ENCODE measurements at regions not wholly inside any gene's neighbourhood (a gene's known extent, or its start where the extent isn't known, plus 50 kb on each side); places are given as distances from the start of the nearest gene placed in this dataset.

DNA sequence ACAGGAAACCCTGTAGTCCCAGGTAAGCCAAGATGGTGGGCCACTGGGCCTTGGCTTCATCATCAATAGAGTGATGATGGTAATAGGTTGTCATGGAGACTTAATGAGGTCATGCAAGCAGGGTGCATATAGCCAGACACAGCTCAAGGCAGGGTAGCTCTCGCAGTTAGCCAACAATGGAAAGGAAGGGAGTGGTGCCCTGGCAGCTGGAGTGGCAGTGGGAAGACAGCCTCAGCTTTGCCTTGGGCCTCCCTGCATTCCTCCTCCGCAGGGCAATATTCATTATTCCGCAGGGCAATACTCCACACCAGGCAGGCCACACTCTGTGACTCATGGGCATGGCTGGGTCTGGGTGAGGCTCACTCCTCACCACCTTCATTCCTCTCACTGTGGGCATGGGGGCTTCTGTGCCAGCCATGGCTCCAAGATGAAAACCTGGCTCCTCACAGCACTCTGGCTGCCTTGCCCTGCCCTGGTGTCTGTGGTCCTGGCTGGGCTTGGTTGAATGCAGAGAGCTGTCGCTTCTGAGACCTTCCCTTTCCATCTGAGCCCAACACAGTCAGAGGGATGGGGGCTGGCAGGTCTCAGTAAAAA is 163.1 kb upstream of the PMEPA1 start:
- DNase-seq, result no peak

DNA sequence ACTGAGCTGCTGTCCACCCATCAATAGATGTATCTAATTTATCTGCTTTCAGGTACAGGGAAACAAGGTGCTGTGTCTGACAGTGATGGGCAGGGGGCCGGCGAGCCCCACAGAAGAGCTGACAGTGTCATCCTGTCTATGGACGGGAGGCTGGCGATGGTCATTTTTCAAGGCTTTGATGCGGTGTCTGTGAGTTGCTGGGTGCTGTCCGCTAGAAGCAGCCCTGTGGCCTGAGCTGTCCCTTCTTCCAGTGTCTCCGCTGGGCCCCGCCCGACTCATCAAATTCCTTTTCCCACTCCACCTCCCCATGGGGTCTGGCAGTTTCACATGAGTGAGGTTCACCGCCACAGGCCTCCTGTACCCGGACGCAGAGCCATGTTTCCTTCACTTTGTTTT is 161.4 kb upstream of the PMEPA1 start:
- no peak for DNase-seq

DNA sequence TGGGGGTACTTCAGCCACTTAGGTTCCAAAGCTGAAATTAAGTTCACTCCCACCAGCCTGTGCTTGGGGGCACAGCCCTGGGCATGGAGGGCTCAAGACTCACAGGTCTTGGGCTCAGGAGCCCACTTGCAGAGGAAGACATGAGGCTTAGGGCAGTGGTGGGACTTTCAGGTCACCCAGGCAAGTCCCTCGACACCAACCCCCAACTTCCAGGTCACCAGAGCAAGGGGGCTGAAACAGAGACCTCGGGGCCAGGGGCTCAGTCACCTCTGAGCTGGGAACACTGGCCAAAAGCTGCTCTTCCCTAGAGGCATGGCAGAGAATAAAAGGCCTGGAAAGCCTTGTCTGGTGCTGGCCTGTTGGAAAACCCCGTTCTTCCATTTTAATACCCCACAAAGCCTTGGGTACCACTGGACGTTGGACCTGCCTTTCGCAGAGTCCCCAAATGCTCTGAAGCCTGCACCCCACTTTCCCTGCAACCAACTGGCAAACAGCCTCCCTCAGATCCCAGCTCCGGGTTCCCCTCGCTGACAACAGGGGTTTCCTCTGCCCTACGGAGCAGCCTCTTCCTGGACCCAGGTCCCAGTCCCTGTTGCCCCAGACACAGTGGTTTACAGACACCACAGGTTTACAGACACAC is 160.9 kb upstream of the PMEPA1 start:
- no peak for DNase-seq

DNA sequence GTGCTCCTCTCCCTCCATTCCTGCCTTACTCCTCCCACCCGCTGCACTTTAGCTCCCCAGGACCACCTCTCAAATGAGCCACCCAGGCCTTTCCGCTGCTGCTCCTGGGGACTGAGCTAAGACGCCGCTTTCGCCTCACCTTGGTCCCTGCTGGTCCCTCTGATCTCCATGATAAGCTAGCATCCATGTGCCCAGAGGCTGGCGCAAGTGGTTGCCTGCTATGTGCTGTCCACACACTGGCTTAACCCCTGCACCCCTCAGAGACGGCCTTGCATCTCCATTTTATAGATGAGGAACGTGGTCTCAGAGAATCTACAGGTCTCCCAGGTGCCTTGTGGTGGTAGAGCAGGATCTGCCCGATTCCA is 160.1 kb upstream of the PMEPA1 start:
- DNase-seq, result no peak

DNA sequence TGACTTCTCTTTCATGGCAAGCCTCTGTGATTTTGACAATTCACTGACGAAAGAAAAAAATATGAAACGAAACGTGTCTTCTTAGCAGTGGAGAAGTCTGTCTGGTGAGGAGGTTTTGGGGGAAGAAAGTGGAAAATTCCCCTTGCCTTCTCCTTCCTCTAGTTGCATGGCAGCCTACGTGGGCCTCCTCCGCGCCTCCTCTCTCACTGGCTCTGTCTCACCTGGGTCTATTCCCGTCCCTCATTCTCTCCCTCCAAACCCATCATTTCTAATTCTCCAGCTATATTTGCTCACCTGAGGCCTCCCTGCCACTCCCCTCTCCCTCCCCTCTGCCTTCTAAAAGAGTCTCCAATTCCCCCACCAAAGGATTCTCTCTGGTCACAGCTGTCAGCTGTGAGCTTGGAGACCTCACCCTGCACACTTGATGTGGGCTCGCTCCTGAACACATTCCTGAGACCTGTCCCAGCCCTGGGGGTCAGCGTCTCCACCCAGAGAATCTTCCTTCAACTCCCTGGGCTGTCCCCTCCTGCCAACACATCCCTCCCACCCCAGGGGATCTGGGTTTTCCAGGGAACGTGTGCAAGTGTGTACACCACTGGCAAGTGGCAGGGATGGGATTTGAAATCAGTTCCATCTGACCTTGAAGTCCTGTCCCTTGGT is 159.6 kb upstream of the PMEPA1 start:
- DNase-seq, result no peak

DNA sequence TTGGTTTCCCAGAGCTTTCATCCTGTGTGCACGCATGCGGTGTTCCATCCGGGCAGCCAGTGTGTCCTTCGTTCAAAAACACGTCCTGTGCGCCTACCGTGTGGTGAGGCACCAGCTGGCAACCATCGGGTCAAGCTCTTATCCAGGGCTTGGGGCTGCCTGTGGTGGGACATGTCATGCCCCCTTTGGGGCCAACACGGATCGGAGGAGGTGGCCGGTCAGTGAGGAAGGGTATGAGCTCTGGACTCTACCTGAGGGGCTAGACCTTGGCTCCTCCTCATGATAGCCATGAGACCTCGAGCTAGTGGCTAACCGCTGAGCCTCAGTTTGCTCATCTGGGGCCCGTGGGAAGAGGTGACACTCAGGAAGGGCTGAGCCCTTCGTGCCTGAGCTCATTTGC is 158.5 kb upstream of the PMEPA1 start:
- no peak for DNase-seq

DNA sequence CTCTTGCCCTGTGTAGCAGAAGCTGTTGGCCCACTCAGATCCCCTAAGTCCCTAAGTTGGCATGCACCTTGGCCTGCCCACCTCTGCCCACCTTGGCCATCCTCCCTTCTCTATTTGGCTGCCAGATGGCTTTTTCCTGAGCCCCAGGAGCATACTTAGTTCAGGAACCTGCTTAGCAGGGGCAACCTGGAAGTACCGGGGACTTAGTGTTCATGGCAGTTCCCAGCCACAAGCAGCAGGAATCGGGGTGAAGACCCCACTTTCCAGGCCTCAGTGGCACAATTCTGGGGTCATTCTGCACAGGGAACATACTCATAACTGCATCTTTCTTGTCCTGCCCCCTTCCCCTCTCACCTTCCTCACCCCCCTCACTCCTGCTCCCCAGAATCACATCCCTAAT is 158.0 kb upstream of the PMEPA1 start:
- DNase-seq, result no peak

DNA sequence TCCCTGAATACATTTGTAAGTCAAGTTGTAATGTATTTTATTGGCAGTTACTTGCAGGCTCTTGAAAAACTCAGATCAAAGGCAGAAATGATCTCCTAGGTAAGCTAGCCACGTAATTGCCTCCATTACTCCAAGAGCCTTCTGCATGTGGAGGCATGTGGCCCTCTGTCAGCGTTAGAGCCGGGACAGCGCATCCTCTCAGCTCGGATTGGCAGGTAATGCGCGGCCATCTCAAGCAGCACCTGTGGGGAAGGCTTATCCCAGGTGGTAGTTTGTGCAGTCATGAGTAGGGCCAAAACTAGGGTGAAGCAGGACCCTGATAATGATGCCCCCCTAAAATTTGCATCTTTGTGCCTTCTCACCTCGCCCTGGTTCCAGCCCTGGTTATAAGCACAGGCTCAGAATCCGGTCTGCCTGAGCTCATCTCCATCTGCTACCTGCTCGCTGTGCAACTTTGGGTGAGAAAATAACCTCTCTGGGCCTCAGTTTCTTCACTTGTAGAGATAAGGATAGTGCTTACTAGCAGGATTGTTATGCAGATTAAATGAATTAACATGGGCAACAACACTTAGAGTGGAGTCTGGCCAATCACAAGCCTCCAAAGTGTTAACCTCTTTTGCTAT is 157.5 kb upstream of the PMEPA1 start:
- no peak for DNase-seq

DNA sequence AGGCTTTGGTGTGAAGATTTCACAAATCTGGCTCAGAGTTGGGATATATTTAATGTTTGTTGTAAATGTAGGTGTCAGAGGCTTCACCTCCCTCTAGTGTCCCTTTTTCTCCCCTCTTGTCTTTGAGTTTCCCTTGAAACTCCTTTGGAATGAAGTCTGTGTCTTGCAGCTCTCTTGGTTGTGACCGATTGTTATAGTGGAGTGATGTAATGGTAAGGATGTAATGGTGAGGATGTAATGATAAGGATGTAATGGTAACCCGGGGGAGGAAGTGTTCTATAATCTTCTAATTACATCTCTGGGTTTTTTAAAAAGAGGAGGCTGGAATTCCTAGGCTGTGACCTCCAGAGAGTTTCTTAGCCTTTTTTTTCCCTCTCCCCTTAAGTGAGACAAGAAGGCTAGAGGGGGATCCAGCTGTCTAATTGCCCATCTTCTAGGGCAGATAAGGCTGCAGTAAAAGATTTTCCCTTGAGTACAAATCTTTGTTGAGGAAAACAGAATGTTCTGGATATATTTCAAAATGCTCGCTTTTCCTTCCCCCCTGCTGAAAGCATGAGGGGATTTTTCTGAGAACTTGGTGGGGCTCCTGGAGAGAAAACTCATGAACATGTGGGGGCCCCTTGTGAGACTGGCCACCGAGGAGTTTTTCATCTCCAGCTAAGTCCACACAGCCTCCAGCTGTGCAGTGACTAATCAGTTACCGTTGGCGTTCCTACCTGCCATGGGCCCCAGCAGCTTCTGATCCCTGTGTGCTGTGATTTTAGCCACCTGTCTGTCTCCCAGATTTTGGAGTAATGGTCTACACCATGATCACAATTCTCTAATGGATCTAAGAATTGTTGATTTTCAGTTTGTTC is 156.7 kb upstream of the PMEPA1 start:
- no peak for DNase-seq

DNA sequence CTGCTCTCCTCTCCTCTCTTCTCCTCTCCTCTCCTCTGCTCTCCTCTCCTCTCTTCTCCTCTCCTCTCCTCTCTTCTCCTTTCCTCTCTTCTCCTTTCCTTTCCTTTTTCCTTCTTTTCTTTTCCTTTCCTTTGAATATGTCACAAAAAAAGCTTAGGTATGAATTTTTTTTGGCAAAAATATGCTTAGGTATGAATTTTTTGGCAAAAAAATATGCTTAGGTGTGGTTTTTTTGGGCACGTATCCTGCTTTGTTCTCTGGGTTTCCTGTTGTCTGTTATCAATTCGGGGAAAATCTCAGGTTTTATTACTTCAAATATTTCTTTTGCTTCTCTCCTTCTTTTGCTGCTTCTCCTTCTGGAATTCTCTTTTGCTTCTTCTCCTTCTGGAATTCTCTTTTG is 155.5 kb upstream of the PMEPA1 start:
- no peak for DNase-seq

DNA sequence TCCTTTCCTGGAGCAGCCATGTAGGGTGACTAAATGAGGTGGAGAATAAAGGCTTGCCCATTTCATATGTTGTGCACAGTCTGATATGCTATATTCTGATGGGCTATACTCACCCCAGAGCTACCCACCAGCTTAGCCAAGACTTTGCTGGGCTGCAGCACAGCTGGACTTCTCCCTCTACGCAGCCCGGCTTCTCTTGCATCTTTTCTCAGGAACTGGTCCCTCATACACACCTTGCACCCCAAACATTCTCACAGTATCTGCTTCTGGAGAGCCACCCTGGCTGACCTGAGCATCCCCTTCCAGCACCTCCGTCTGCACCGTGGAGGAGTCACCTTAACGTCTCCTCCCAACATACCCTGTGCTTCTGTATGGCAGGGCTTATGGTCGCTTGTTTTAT is 150.8 kb upstream of the PMEPA1 start:
- no peak for DNase-seq

DNA sequence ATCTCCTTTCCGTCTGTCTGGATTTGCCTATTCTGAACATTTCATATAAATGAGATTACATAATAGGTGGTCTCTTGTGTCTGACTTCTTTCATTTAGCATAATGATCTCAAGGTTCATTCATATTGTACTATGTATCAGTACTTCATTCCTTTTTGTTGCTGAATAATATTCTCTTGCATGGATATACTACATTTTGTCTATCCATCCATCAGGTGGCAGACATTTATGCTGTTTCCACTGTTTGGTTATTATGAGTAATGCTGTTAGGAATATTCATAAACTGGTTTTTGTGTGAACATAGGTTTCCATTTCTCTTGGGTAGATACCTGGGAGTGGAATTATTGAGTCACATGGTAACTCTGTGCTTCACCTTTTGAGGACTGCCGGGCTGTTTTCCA is 148.2 kb upstream of the PMEPA1 start:
- DNase-seq, result no peak

DNA sequence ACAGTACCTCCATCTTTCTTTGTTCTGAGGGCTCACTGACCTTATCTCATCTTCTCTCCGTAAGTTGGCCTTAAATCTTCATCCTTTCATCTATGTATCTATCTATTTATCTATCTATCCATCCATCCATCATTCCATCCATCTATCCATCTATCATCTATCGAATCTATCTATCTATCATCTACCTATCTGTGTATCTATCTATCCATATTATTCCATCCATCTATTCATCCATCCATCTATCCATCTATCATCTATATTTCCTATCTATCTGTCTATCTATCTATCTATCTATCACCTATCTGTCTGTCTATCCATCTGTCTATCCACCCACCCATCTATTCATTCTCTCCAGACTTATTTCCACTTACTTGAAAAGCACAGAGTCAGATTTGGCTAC is 147.3 kb upstream of the PMEPA1 start:
- DNase-seq, result no peak

DNA sequence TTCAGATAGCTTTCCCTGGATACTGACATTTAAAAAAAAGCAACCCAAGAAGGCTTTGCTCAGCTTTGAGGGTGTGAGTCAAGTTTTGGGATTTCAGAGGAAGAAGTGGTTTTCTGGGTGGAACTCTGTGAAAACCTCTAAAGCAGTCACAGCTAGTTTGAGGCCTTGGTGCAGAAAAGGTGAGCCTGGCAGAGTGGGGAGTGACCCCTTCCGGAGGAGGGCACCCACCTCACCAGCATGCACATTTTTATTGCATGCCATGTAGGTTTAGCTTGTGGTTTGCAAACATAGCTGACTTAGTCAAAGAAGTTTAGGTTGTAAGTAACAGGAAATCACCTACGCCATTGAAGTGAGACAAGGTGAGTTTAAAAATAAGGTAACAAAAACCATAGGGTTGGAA is 146.8 kb upstream of the PMEPA1 start:
- no peak for DNase-seq

DNA sequence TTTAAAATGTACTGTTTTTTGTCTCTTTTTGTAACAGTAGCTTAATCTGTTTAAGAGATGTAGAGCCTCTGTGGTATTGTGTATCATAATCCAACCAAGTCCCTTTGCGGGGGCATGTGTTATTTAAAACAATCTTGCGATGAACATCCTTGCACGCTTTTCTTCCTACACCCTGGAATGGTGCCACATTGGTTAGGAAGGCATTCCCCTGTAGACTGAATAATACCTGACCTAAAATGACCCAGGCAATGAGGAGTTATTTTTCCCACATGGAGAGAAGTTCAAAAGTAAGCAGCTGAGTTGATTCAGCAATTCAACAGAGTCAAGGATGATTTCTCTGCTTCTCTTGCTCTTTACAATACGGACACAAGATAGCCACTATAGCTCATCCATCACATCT is 142.0 kb upstream of the PMEPA1 start:
- DNase-seq, result no peak

DNA sequence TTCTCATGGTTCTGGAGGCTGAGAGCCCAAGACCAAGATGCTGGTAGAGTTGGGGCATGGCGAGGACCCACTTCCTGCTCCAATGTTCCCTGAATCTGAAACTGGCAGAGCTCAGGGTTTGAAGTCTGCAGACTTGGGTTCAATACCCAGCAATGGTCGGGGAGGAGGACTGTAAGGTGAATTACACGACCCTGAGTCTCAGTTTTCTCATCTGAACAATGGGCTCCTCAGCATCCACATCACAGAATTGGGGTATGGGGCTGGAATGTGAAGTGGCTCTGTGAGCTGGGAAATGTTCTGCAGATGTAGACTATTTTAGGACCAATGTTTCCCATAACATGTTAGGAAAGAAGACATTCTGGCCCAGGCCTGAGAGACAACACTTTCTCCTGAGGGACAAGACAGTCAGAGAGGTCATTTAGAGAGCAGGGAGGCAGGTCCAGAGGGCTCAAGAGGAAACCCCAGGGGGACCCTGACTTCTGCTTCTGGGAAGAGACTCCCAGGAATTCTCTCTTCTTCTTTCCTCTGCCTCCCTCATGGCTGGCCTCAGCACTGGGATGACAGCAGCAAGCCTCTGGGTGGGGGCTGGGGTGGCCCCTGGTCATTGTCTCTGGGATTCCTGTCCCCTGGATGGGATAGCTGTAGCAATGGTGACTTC is 141.3 kb upstream of the PMEPA1 start:
- DNase-seq, result no peak

DNA sequence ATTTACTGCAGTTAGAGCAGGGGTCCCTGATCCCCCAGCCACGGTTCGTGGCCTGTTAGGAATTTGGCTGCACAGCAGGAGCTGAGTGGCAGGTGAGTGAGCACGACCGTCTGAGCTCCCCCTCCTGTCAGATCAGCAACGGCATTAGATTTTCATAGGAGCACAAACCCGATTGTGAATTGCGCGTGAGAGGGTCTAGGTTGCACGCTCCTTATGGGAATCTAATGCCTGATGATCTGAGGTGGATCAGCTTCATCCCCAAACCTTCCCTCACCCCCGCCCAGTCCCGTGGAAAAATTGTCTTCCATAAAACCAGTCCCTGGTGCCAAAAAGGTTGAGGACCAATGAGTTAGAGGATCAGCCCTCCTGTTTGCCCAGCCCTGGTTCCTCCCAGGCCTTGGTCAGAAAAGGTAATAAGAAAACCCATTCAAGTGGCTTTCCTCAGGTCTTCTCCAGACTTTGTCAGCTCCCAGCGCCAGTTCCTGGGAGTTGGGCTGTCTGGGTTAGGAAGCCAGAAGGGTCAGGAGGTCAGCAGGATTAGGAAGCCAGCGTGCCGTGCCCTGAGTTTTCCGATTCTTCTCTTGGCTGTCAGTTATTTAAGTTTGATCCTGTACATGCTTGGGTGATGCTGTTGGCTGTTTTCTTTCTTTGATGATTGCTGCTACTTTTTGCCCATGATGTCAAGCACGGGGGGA is 139.9 kb upstream of the PMEPA1 start:
- DNase-seq, result no peak

DNA sequence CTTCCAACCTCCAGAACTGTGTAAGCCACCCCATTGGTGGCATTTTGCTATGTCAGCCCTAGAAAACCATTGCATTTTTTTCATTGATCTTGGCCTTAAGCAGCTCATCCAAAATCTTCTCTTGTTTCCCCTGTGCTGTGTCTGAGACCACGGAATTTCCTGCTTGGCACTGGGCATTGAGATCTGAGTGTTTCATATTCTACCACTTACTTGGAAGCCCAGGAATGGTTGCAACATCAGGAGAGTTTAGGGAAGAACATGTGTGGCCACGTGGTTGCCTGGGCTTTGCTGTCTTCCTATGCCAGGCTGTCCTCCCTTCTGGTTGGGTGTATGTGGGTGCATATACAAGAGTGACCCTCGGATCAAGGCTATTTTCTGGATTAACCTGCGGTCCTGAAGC is 139.3 kb upstream of the PMEPA1 start:
- DNase-seq, result no peak

DNA sequence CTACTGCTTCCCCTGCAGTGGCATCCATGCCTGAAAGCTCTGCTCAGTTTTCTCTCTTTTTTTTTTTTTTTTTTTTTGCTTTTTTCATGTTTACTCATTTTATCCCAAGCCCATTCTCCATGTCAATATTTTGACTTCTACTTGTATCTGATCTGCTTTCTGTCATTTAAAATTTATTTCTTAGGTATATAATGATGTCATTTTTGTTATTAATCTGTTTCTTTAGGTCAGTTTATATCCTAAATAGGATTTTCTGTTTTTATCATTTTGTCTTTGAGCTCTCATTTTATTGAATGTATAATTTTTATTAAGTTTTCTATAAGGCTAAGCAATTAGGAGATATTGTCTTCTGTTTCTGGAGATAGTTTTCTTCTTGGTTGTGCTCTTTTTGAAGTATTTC is 138.5 kb upstream of the PMEPA1 start:
- DNase-seq, result no peak

DNA sequence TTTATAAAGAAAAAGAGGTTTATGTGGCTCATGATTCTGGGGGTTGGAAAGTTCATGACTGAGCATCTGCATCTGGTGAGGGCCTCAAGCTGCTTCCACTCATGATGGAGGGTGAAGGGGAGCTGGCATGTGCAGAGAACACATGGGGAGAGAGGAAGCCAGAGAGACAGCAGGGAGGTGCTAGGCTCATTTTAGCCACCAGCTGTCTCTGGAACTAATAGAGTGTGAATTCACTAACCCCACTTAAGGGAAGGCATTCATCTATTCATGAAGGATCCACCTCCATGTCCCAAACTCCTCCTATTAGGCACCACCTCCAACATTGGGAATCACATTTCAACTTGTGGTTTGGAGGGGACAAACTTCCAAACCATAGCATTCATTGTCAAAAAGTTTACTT is 137.3 kb upstream of the PMEPA1 start:
- no peak for DNase-seq

DNA sequence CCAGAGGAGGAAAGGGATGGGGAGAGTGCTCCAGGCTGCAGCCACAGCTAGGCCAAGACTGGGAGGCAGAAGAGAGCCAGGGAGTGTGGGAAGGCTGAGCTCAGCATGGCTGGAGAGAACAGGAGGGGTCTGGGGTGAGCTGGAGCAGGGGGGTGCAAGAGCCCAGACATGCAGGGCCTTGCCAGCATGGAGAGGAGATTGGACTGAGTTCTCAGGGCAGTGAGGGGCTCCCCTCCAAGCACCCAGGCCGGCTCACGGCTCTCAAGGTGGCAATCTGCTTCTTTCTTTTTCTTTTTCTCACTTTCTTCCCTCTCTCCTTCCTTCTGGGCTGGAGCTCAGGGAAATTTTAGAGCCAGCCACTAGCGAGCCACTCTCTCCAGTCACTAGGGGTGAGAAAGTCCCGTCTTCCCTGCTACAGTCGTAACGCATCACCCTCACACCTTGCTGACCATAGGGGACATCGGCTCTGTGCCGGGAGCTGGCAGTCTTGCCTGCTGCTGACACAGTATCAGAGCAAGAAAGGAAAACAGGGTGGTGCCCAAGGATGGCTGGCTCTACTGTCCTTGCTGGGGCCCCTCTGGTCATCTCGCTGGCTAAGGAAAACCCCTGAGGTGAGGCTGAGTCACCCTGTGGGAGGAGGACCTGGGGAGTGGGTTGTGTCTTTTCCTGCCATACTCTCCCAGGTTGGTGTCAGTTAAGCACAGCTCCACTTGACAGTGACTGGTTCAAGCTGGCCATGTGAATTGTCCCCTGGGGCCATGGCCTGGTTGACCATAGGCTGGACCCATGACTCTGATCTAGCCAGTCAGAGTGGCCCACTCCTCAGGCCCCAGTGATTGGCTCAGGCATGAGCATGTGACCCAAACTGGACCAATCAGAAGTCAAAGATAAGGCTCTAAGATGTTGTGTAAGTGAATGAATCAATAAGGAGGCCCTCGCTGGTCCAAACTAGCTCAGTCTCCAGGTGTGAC is 135.1 kb upstream of the PMEPA1 start:
- no peak for DNase-seq
